Jurkat, Clone E6-1 (cell line): ENCODE measurements at regions not wholly inside any gene's neighbourhood (a gene's known extent, or its start where the extent isn't known, plus 50 kb on each side); places are given as distances from the start of the nearest gene placed in this dataset.

Experiments used
- DNase-seq: peaks from one replicate; pipeline ENCODE4 v3.0.0-alpha.2; 2011; ENCODE audit warnings: low read depth, low spot score
- H3K4me3 ChIP-seq: 2 replicates; pipeline ENCODE4 v1.5.1; 2011; ENCODE audit warnings: mild to moderate bottlenecking, low read length, control low read depth, moderate library complexity

DNA sequence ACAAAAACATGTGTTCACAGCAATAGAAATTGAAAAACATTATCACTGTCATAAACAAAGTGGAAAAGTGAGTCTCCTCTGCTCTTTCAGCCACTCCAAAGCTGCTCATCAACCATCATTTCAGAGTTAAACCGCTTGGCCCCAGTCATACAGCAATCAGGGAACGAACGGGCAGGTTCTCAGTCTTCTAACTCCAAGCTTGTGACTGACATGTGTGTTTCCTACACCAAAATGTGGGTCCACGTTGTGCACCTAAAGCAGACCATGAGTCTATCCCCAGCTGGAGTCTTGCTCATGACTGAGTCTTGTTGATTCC is 582.6 kb upstream of the ID2 start:
- DNase-seq: no peak
- no peak overlapping the region for H3K4me3 ChIP-seq

DNA sequence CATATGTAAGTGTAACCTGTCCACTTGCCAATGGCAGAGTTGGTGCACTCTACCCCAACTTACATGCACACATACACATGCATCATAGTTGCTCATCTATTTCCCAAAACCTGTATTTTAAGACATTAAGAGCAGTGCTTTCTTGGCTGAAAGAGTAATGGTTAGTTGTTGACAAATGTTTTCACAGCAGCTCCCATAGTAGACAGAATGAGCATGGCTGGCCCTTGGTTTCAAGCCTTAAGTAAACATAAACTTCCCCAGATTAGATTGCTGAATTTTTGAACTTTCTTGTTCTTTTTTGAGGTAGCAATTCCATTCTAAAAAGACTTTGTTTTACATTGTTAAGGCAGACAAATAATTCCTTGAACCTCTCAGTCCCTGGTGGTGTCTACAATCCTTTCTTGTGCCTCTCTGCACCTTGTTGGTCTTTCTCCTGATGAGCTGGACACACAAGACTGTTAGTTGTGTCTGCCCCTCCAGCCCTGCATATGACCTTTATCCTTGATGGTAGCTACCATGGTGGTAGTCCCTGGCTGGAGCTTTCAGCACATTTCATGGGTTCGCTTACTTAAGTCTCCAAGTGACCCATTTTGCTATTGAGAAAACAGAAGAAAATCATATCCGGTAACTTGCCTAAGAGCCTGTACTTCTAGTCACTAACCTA is 580.1 kb upstream of the ID2 start:
- H3K4me3 ChIP-seq: no peak overlapping the region
- no peak for DNase-seq

DNA sequence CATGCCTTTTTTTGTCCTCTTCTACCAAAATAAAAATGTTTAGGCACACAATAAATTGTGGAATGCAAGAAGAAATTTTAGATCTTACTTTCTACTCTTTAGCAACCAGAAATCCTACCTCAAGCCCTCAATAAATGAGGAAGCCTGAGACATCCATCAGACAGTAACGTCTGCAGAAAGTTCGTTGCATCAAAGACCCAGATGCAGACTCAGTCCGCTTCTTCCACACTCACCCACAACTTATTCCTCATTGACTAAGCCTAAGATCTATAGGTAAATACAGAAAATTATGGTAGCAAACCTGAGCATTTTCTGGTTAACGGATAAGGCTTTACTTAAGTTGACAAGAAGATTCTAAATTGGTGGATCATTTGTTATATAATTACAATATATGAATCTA is 579.4 kb upstream of the ID2 start:
- no peak overlapping the region for H3K4me3 ChIP-seq
- no peak for DNase-seq

DNA sequence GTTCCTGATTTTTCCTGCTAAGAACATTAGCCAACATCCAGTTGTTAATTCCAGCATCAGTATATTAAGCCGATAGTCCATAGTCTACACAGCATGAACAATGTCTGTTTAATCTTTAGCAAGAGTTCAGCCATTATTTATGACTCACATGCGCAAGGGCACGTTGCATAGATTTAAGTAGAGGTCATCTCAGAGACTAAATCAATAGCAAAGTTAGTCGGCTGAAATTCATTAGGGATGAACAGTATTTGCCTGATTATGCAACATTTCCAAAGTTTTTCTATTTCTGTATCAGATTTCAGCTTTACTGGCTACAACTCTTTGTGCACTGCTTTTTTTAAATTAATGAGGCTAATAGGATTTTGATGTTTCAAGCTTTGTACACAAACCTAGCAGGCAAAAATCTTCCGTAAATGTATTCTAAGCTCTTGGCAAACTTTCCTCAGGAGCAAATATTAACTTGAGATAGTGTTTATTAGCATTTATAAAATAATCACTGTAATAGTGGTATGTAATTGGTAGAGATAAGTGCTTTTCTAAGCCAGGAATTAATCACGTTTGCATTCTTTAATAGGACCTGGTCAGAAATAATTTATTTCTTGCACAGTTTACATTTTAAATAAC is 578.7 kb upstream of the ID2 start:
- no peak for DNase-seq
- H3K4me3 ChIP-seq: no peak overlapping the region

DNA sequence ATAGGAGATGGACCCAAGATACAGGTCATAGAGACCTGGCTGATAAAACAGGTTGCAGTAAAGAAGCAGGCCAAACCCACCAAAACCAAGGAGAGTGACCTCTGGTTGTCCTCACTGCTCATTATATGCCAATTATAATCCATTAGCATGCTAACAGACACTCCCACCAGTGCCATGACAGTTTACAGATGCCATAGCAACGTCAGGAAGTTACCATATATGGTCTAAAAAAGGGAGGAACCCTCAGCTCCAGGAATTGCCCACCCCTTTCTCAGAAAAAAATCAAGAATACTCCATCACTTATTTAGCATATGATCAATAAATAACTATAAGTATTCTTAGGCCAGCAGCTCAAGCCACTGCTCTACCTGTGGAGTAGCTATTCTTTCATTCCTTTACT is 574.7 kb upstream of the ID2 start:
- no peak overlapping the region for H3K4me3 ChIP-seq
- DNase-seq: no peak

DNA sequence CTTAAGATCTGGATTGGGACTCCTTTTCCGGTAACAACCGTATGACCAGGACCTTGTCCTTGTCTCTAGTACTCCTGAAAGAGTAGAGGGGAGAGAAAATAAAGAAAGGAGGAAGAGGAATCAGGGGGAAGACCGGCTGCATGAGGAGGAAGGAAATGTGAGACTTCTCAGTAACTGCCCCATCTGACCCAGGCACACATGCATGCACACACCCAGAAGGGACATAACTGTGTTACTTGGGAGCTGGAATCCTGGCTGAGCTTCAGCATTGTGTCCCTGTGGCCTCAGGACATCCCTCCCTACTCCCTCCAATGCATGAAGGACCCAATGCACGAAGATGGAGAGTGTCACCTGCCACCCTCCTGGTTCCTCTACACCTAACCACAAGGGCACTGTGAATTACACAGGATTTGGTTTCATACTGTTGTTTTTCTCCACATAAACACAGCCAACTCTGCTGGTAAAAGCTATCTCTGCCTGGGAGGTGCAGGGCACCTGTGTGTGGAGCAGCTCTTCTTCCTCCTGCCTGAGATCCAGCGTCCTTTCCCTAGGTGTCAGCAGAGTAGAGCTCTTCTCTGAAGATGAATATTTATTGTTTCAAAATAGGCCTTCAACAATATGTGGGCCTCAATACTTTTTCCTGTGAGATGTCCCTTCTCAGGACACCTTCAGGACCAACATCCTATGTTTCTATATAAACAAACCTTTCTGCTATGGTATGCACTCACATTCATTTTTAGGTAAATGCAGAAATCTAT is 574.1 kb upstream of the ID2 start:
- no peak for DNase-seq
- H3K4me3 ChIP-seq: no peak overlapping the region

DNA sequence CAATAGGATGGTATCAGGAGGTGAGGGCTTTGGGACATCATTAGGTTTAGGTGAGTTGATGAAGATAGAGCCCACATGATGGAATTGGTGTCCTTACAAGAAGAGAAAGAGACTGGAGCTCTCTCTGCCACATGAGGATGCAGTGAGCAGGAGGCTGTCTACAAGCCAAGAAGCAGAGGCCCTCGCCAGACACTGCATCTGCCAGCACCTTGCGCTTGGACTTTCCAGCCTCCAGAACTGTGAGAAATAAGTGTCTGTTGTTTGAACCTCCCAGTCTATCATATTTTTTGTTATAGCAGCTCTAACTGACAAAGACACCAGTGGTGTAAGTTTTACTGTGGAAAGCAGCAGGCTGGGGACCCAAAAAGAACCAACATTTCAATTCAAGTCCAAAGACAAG is 571.1 kb upstream of the ID2 start:
- no peak for DNase-seq
- no peak overlapping the region for H3K4me3 ChIP-seq

DNA sequence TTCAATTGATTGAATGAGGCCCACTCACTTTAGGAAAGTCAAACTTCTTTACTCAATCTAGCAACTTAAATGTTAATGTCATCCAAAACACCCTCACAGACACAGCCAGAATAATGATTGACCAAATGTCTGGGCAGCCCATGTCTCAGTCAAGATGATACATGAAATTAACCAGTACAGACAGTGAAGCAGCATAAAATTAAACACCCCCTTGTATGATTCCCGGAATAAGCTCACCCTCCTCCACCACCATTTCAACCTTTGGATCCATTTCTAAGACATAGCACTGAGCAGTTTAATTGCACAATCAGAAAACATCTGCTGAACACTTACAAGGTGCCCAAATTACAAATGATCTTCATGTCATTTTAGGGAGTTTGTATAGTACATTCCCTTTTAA is 570.7 kb upstream of the ID2 start:
- H3K4me3 ChIP-seq: no peak overlapping the region
- no peak for DNase-seq

DNA sequence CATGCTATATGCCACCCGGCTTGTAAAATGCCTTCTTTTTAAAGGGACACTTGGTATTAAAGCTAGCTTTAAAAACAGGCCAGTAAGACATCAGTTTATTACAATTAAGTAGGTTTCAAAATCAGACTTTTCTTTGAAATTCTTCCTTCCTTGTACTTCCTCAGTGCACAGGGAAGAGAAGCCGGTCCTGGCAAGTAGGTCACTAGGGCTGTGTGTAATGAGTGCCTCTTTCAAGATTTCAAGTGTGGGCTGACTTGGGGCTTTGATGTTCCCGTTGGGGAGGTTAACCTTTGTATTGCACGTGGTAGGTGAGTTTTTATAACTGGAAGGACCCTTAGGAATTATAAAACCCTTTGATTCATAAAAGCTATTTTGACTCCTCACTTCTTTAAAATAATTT is 566.4 kb upstream of the ID2 start:
- no peak overlapping the region for H3K4me3 ChIP-seq

DNA sequence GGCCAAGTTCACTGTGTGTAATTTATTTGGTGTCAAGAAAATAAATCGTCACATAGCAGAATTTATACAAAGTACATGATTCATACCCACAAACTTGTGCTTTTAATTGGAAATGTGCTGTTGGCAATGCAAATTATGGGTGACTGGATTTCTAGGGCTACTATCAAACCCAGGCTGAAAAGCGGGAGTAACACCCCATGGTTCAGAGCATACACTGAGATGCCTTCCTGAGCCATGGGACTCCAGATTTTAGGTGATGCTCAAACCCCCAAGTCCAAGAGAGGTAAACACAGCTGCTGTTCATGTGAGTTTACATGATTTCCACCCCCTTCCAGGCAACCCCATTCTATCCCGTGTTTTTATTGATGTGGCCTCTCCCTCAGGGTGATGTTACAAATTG is 565.9 kb upstream of the ID2 start:
- DNase-seq: no peak
- no peak overlapping the region for H3K4me3 ChIP-seq

More for the DNA sequence above, 566.4 kb upstream of the ID2 start:
- DNase-seq: no peak

DNA sequence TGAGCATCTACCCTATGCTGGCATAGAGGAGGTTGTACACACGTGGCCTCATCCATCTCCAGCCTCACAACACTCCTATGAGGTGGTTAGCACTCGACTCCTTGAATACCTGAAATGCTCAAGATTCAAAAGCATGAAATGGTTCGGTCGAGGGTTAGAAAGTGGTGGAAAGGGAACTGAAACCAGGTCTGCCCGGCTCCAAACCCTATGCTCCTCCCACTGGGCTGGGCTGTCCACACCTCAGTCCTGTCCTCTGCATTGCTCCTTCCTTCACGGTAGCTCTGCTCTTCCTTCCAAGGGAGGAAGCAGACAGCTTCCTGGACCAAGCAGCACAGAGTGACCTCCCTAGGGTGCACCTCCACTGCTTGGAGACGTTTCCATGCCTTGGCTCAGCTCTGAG is 565.2 kb upstream of the ID2 start:
- no peak overlapping the region for H3K4me3 ChIP-seq
- DNase-seq: no peak

DNA sequence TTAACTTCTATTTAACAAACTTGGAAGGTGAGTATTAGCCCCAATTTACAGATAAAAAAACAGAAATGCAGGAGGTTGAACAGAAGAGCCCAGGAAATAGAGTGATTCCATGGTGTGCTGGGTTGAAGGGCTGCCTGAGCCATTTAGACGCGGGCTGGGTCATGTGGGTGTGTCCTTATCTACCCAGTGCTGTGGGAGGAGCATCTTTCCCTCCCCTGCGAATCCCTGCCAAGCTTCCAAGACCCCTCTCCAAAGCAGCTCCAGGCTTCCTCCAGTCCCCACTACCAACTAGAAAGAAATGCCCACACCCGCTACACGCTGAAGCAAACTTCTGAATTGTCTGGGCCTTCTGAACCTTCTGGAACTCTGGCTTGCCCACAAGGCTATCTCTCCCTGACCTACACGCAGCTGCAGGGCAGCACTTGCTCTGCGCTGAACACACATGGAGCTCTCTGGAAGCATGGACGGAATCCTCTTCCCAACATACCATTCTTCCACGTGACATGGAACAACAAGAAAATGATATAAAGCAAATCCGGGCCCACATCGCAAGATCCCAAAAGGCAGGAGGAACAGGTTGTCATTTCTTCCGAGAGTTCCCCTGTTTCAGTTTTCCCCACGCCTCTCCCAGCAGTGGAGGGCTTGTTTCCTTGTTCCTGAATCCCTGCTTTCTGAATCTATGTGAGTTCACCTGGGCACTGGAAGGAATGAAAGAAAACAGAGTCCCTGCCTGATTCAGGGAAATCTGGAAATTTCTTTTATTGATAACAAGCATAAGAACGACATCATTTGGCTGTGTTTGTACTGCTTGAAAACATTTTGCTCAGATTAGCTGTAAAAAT is 562.7 kb upstream of the ID2 start:
- DNase-seq: no peak
- H3K4me3 ChIP-seq: no peak overlapping the region

DNA sequence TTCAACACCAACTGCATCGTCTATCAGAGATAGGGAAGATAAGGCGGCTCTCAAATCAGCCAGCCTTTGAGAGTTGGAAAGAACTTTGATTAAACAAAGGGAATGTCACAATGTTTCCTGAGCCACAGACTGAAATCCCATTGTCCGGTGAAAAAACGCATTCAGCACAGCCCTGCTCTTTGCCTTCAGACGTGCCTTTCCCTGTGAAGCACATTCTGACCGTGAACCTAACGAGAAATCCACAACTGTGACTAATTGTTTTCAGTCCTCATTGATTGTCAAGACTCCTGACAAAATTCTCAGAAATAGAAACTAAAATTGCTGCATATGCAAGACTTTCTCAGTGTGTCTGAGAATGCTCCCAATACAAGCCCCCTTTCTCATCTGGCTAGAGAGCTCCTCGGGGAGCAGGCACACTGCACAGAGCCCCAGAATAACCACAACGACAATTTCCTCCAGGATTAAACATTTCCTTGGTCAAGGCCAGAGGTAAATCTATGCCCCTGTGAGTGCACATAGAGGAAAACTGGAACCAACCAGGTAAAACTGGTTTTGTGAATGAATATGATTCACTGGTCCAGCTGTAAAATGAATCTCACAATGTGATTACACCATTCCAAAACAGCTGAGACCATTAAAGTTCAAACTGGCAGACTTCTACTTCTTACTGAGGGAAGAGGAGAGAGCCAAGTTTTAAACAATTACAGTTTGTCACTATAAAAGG is 561.9 kb upstream of the ID2 start:
- H3K4me3 ChIP-seq: no peak overlapping the region
- DNase-seq: no peak

DNA sequence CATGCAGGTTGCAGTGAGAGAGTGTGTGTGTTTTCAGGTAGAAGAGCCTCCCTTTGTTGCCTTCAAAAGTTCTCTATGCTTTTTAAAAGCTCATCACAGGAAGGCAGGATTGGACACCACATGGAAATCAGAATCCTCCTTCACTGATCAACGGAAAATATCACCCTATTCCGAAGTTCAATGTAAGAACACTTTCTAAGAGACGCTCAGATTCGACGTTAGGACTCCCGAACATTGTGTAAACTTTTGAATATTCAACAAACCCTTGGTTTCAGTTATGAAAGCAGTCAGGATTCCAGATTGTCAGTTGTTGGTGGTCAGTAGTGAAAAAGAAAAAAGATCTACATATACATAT is 561.4 kb upstream of the ID2 start:
- no peak for DNase-seq
- no peak overlapping the region for H3K4me3 ChIP-seq

DNA sequence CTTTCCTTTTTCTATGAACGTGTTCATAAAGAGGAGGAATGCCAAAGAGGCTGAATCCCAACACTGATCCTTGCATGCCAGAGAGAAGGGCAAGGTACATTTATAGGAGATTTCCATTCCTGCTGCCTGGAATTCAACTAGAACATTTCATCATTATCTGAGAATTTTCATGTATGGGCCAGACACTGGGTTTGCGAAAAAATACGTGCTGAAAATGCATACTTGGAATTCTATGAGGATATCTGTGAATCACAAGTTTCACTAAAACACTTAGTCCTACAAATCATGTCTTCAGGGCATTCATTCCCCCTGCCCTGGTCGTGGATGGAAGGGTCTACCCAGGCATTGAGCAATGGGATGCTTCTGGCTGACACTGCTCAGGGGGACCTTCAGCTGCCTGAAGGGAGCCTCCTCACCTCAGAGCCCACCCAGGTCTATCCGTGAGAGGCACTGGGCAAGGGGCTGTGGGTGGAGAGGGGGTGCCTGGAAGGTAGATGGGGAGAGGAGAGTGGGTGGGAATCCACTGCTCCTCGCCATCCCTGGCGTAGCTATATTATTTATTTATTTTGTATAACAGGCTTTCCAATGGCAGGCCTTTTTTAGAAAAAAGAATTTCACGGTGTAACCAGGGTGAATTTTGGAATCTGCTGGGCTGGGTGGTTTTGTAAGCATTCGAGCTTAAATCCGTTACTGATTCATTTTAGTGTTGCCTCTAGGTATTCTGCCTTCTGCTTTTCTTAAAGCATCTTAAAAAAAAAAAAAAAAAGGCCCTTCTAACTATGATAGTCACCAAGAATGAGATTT is 560.6 kb upstream of the ID2 start:
- no peak overlapping the region for H3K4me3 ChIP-seq
- no peak for DNase-seq

DNA sequence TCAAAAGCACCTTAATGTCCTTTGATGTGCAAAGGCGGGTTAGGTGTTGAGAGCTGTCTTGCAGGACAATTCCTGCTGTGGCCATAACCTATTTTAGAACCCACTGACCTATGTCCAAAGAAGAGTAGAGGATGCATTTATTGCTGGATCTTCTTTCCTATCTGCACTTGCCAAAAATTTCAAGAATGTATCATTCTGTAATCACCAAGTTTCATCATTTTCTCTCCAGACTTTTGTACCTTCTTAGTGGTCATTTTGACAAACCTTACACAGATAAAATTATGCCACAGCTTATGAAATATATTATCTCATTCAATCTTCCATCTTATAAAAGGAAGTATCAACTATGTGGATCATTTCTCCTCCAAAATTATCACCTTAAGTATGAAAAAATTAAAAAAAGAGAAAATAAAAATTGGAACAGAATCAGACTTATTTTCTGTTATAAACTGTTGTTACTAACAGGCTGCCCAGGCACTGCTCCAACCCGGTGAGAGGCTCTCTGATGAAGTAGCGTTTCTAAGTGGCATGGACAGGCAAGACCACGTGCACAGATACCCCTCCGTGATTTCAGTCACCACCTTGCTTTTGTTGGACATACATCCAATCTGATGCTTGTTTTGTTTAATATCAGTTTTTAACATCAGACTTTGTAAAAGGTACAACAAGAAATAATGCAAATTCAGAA is 559.9 kb upstream of the ID2 start:
- no peak overlapping the region for H3K4me3 ChIP-seq
- no peak for DNase-seq

DNA sequence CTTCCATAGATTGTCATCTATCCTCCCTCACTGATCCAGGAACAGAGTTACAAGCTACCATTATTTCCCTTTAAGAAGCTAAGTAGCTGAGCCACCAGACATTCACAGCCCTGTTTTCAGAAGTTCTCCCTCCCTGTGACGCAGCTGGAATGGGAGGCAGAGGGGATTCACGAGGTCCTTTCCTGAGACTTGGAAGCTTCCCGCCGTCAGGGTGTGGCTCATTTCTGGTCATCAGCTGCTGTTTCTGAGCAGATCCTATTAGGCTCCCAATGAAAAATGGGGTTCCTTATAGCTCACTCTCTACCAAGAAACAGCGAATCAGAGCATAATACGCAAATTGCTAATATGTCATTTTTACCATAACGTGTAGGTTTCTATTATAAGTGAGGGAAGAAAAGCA is 559.3 kb upstream of the ID2 start:
- H3K4me3 ChIP-seq: no peak overlapping the region
- DNase-seq: no peak

DNA sequence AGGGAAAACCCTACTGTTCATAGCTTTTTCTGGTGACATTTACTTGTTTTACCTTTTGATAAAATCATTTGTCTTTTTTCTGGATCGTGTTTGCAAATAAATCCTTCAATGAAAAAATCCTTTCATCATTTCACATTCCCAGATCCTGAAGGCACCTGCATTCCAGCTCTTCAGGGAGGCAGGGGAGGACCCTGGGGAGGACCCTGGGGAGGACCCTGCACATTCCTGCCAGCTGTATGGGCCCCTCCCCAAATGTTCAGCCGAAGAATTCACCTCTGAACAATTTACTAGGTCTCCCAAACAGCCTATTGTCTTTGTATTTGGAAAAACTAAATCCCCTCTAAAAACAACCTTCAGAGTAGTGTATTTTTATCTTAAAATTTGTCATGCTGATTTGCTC is 558.4 kb upstream of the ID2 start:
- no peak for DNase-seq
- H3K4me3 ChIP-seq: no peak overlapping the region
